K562 (cell line): ENCODE measurements at regions not wholly inside any gene's neighbourhood (a gene's known extent, or its start where the extent isn't known, plus 50 kb on each side); places are given as distances from the start of the nearest gene placed in this dataset.

Experiments used
- CBX3 ChIP-seq, 2 experiments: IDR thresholded peaks; 1 replicate in 1 of 2; 2 replicates in 1 of 2; pipeline ENCODE4 v1.6.1; 2012; ENCODE audit warnings: inconsistent platforms in 2 of 2, low read length in 2 of 2, borderline replicate concordance in 1 of 2, control low read depth in 1 of 2
- CEBPB ChIP-seq: fragments of 450-650 bp; IDR thresholded peaks from 2 replicates; pipeline ENCODE4 v1.6.1; 2016; ENCODE audit warnings: missing genetic modification characterization, missing compliant biosample characterization
- CREB3L1 ChIP-seq: fragments of 450-650 bp; IDR thresholded peaks from 2 replicates; pipeline ENCODE4 v1.6.1; 2014; ENCODE audit warnings: low read depth, mild to moderate bottlenecking, moderate library complexity, borderline replicate concordance
- DNMT1 ChIP-seq: fragments of 450-650 bp; IDR thresholded peaks from 2 replicates; pipeline ENCODE4 v1.6.1; 2016; ENCODE audit warnings: antibody characterized with exemption, mild to moderate bottlenecking
- ELK1 ChIP-seq: sonication (generic); formaldehyde crosslinking; IDR thresholded peaks from 2 replicates; pipeline ENCODE4 v1.8.1; 2022; ENCODE audit warnings: missing genetic modification reagents
- EP300 ChIP-seq: IDR thresholded peaks from 2 replicates; pipeline ENCODE4 v1.6.1; 2012; ENCODE audit warnings: low read length, improper control_type of control experiment
- FOXA1 ChIP-seq: fragments of 450-650 bp; IDR thresholded peaks from 2 replicates; pipeline ENCODE4 v1.6.1; 2016; ENCODE audit warnings: mild to moderate bottlenecking, borderline replicate concordance
- ILK ChIP-seq: fragments of 450-650 bp; IDR thresholded peaks from 2 replicates; pipeline ENCODE4 v1.6.1; 2016; ENCODE audit warnings: missing genetic modification characterization, low read depth, mild to moderate bottlenecking, missing compliant biosample characterization, moderate library complexity, borderline replicate concordance
- IRF9 ChIP-seq: fragments of 450-650 bp; IDR thresholded peaks from 2 replicates; pipeline ENCODE4 v1.6.1; 2016; ENCODE audit warnings: missing biosample characterization, missing genetic modification characterization
- MEF2A ChIP-seq: IDR thresholded peaks from 2 replicates; pipeline ENCODE4 v1.6.1; 2011; ENCODE audit warnings: low read depth, mild to moderate bottlenecking, low read length, moderate library complexity; ENCODE audit not compliant: control insufficient read depth
- NFE2 ChIP-seq: IDR thresholded peaks from 2 replicates; pipeline ENCODE4 v1.6.1; 2014; ENCODE audit warnings: antibody characterized with exemption, low read depth
- RBM25 ChIP-seq: fragments of 200-400 bp; formaldehyde crosslinking; IDR thresholded peaks from 2 replicates; pipeline ENCODE4 v1.6.1; 2018; ENCODE audit warnings: low read length, low read depth, moderate library complexity; ENCODE audit not compliant: severe bottlenecking
- RFX5 ChIP-seq: IDR thresholded peaks from 2 replicates; pipeline ENCODE4 v1.6.1; 2011; ENCODE audit warnings: low read depth, mild to moderate bottlenecking, improper control_type of control experiment, low read length
- TAF9B ChIP-seq: fragments of 450-650 bp; IDR thresholded peaks from 2 replicates; pipeline ENCODE4 v1.6.1; 2018; ENCODE audit warnings: mild to moderate bottlenecking; ENCODE audit not compliant: partially characterized antibody
- VEZF1 ChIP-seq: fragments of 200-800 bp; sonication (Bioruptor generic); IDR thresholded peaks from 2 replicates; pipeline ENCODE4 v1.6.1; 2017; ENCODE audit warnings: missing genetic modification characterization, missing compliant biosample characterization
- ZNF174 ChIP-seq: fragments of 250-450 bp; sonication (Bioruptor Pico); IDR thresholded peaks from 2 replicates; pipeline ENCODE4 v1.4.0; 2020; ENCODE audit warnings: mild to moderate bottlenecking
- ZNF224 ChIP-seq: sonication (generic); formaldehyde crosslinking; IDR thresholded peaks from 2 replicates; pipeline ENCODE4 v1.8.0; 2022; ENCODE audit warnings: mild to moderate bottlenecking, missing genetic modification reagents
- ZNF280A ChIP-seq: fragments of 450-650 bp; IDR thresholded peaks from 2 replicates; pipeline ENCODE4 v1.6.1; 2018; ENCODE audit warnings: mild to moderate bottlenecking, low read depth; ENCODE audit not compliant: partially characterized antibody
- ZNF311 ChIP-seq: fragments of 250-450 bp; sonication (Bioruptor Pico); IDR thresholded peaks from 2 replicates; pipeline ENCODE4 v1.4.0; 2020; ENCODE audit warnings: mild to moderate bottlenecking, moderate library complexity
- ZNF384 ChIP-seq: IDR thresholded peaks from 2 replicates; pipeline ENCODE4 v1.6.1; 2012; ENCODE audit warnings: low read depth, low read length, improper control_type of control experiment
- ZNF699 ChIP-seq: fragments of 250-450 bp; sonication (Bioruptor Pico); IDR thresholded peaks from 2 replicates; pipeline ENCODE4 v1.8.0; 2021; ENCODE audit warnings: mild to moderate bottlenecking, moderate library complexity; ENCODE audit not compliant: insufficient replicate concordance

GRCh38 chr4:73341454-73341853, 62.6 kb upstream of the ALB start (continued):
- TF ChIP-seq ZNF174 (CRISPR knock-in tag) (no peak), VEZF1 (CRISPR knock-in tag) (no peak), RFX5 (no peak), RBM25 (no peak), ZNF384 (peak; percentile 67), ZNF699 (CRISPR knock-in tag) (no peak), ZNF280A (no peak), MEF2A (no peak), DNMT1 (no peak), TAF9B (no peak), ILK (tag) (no peak), ELK1 (CRISPR knock-in tag) (no peak), CREB3L1 (no peak), CBX3 (IDR thresholded peaks at IDR 0.05; ENCODE audit: borderline replicate concordance in 1 of 2, low read length in 2 of 2) (no peak), FOXA1 (no peak), CEBPB (tag) (no peak), ZNF224 (no peak), ZNF311 (CRISPR knock-in tag) (no peak), NFE2 (no peak), IRF9 (tag) (no peak), EP300 (no peak)
